AG04449 (cell line): ENCODE measurements at regions not wholly inside any gene's neighbourhood (a gene's known extent, or its start where the extent isn't known, plus 50 kb on each side); places are given as distances from the start of the nearest gene placed in this dataset.

ENCODE experiments used
- CTCF ChIA-PET: fragments of 350-600 bp; formaldehyde crosslinking; extraction: SDS; loops from one replicate; lab custom pipeline; 2021; ENCODE audit warnings: antibody characterized with exemption; lab: Yijun Ruan, JAX
- POLR2A ChIA-PET: fragments of 400-600, 350-600 bp; formaldehyde crosslinking; extraction: SDS; loops from one replicate; lab custom pipeline; 2020; ENCODE audit warnings: antibody characterized with exemption, inconsistent platforms; lab: Yijun Ruan, JAX
- DNase-seq: peaks from one replicate; pipeline ENCODE4 v3.0.0-alpha.2; 2010; ENCODE audit warnings: low read depth, low spot score
- H3K4me3 ChIP-seq: 2 replicates; pipeline ENCODE4 v1.5.1; 2011; ENCODE audit warnings: low read depth, mild to moderate bottlenecking, control low read depth, low read length
- TF ChIP-seq, protein P1 (sequence below): IDR thresholded peaks from one replicate; pipeline ENCODE4 v1.5.1; 2011; ENCODE audit warnings: mild to moderate bottlenecking, moderate library complexity, low read length, control low read depth, inconsistent platforms; ENCODE audit not compliant: insufficient read depth; ENCODE audit errors: missing control alignments

DNA sequence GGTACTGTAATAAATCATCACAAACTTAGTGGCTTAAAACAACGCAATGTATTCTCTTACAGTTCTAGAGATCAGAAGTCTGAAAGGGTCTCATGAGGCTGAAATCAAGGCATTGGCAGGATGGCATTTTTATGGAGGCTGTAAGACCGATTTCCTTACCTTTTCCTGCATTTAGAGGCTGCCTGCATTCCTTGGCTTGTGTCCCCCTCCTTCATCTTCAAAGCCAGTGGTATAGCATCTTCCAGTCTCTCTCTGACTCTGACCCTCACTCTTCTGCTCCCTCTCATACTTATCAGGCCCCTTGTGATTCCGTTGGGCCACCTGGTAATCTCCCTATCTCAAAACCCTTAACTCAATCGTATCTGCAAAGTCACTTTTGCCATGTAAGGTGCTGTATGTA is 258.2 kb upstream of the JADE1 start:
- no peak overlapping the region for H3K4me3 ChIP-seq
- TF ChIP-seq, protein P1, sequence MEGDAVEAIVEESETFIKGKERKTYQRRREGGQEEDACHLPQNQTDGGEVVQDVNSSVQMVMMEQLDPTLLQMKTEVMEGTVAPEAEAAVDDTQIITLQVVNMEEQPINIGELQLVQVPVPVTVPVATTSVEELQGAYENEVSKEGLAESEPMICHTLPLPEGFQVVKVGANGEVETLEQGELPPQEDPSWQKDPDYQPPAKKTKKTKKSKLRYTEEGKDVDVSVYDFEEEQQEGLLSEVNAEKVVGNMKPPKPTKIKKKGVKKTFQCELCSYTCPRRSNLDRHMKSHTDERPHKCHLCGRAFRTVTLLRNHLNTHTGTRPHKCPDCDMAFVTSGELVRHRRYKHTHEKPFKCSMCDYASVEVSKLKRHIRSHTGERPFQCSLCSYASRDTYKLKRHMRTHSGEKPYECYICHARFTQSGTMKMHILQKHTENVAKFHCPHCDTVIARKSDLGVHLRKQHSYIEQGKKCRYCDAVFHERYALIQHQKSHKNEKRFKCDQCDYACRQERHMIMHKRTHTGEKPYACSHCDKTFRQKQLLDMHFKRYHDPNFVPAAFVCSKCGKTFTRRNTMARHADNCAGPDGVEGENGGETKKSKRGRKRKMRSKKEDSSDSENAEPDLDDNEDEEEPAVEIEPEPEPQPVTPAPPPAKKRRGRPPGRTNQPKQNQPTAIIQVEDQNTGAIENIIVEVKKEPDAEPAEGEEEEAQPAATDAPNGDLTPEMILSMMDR, result no peak
- DNase-seq, result no peak
- ChIA-PET POLR2A (no interaction called here), CTCF (no interaction called here)

- TF ChIP-seq, protein P1, result no peak
- H3K4me3 ChIP-seq, result no peak overlapping the region
- DNase-seq, result no peak
- POLR2A ChIA-PET, result no interaction called here
- CTCF ChIA-PET, result no interaction called here
Observed at GRCh38 chr4:128550060-128550459, 259.4 kb upstream of the JADE1 start.

DNA sequence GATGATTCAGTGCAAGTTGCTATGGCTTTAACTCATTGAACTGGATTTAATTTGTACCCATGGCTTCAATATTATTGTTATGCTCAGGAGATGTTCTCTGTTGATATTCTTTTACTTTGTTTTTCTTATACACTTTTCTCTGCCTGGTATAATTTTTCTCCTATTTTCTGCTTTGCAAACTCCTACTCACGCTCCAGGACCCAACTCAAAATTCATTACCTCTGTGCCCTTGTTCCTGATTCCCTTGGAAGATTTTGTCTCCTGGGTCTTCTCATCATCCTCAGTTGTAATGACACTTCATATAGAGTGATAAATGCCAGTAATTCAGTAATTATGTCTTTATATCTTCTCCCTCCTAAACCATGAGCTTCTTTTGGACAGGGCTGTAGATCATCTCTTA is 259.9 kb upstream of the JADE1 start:
- TF ChIP-seq, protein P1, result no peak
- no peak overlapping the region for H3K4me3 ChIP-seq
- no peak for DNase-seq
- ChIA-PET POLR2A (no interaction called here), CTCF (no interaction called here)

DNA sequence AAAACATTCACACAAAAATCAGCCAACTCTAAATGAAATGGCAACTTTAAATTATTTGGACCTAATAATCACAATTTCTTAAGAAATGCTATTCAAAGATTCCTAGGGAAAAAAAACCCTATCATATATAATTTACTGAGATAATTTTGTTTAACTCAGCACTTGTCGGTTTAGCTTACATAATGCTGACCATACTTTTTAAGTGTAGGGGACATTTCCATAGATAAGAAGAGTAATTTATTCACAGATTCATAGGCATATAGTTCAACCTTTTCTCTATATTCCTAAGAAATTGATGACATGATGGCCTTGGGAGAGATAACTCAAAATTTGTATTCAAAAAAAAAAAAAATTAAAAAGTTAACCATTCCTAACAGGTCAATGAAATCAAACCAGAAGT is 260.8 kb upstream of the PGRMC2 start:
- ChIA-PET POLR2A (no interaction called here), CTCF (no interaction called here)
- TF ChIP-seq, protein P1, result no peak
- H3K4me3 ChIP-seq, result no peak overlapping the region
- no peak for DNase-seq

GRCh38 chr4:128544272-128544671 is 256.7 kb upstream of the PGRMC2 start:
- H3K4me3 ChIP-seq, result no peak overlapping the region
- CTCF ChIA-PET, result interaction anchor here (0.5 to 1.8 kb wide), 3 partner anchors 11 to 432 kb away, joined by 3 to 4 read pairs (median 3); no protein-coding TSS in a partner anchor
- TF ChIP-seq, protein P1, result no peak
- POLR2A ChIA-PET, result no interaction called here
- no peak for DNase-seq

DNA sequence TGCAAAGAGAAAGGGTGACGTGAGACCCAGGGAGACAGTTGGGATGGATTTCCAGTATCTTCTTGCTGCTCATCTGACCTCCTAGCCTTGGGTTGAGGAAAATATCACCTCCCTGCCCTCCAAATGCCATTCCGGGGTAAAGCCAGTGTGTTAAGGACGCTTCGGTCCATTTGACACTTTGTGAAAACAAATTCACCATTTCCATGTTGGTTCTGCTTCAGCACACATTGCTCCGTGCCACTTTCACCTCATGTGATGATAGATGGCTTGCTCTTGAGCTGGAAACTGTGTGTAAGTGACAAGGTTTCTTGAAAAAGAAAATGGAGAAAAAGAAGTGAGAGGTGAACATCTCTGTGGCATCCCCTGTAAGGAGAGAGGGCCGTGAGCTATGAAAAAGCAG is 256.1 kb upstream of the PGRMC2 start:
- no peak overlapping the region for H3K4me3 ChIP-seq
- ChIA-PET POLR2A (no interaction called here), CTCF (interaction anchor here (1.8 kb wide), 1 partner anchor 89 kb away, joined by 4 read pairs; no protein-coding TSS in a partner anchor)
- DNase-seq, result no peak
- TF ChIP-seq, protein P1, result no peak
